Sigmoid colon (tissue), 3 donors: ENCODE measurements at regions not wholly inside any gene's neighbourhood (a gene's known extent, or its start where the extent isn't known, plus 50 kb on each side); places are given as distances from the start of the nearest gene placed in this dataset.

Experiments used
- CTCF ChIP-seq, 4 experiments: fragments of 450-650 bp in 3 of 4; fragments of 200-600 bp in 1 of 4; IDR thresholded peaks; one replicate each; pipeline ENCODE4 v1.5.1; 2016 to 2019; ENCODE audit warnings: antibody characterized with exemption in 4 of 4, mild to moderate bottlenecking in 3 of 4, moderate library complexity in 2 of 4
- POLR2A ChIP-seq, 2 donors: fragments of 450-650 bp; IDR thresholded peaks; one replicate each; pipeline ENCODE4 v1.6.1; 2016; ENCODE audit warnings: antibody characterized with exemption in 2 of 2, mild to moderate bottlenecking in 2 of 2, moderate library complexity in 2 of 2

GRCh38 chr1:223041481-223041880 is 101.6 kb downstream of the TLR5 start:
- no peak for TF ChIP-seq CTCF (IDR thresholded peaks at IDR 0.05)
- TF ChIP-seq POLR2A (IDR thresholded peaks at IDR 0.05): no peak
